Prostate gland (tissue), 2 donors: ENCODE measurements at regions not wholly inside any gene's neighbourhood (a gene's known extent, or its start where the extent isn't known, plus 50 kb on each side); places are given as distances from the start of the nearest gene placed in this dataset.

Experiments used
- DNase-seq: peaks from one replicate; pipeline ENCODE4 v3.0.0-alpha.2; 2019; ENCODE audit warnings: low spot score
- H3K27ac ChIP-seq, 2 donors: fragments of 200-600 bp; sonication (generic); 2 replicates each; pipeline ENCODE4 v1.5.1; 2017 to 2019
- H3K27me3 ChIP-seq: fragments of 200-600 bp; sonication (generic); replicated peaks from 2 replicates; pipeline ENCODE4 v1.5.1; 2019; ENCODE audit not compliant: insufficient read depth
- H3K36me3 ChIP-seq, 2 donors: fragments of 200-600 bp; sonication (generic); 1 replicate in 1 of 2; 2 replicates in 1 of 2; pipeline versions ENCODE4 v1.5.1 to v1.8.1; 2017 to 2019
- H3K4me1 ChIP-seq: fragments of 200-600 bp; sonication (generic); replicated peaks from 2 replicates; pipeline ENCODE4 v1.5.1; 2019
- H3K4me3 ChIP-seq, 2 donors: fragments of 200-600 bp; sonication (generic); 2 replicates each; pipeline ENCODE4 v1.5.1; 2017 to 2019
- H3K9me3 ChIP-seq: fragments of 200-600 bp; sonication (generic); 2 replicates; pipeline ENCODE4 v1.5.1; 2017
- CTCF ChIP-seq, 4 experiments: fragments of 200-600 bp in 2 of 4; fragments of 450-650 bp in 2 of 4; sonication (generic) in 2 of 4; IDR thresholded peaks; 1 replicate in 3 of 4; 2 replicates in 1 of 4; pipeline ENCODE4 v1.5.1; 2016 to 2019; ENCODE audit warnings: antibody characterized with exemption in 4 of 4, mild to moderate bottlenecking in 2 of 4, moderate library complexity in 2 of 4
- POLR2A ChIP-seq: fragments of 450-650 bp; IDR thresholded peaks from one replicate; pipeline ENCODE4 v1.6.1; 2016; ENCODE audit warnings: antibody characterized with exemption, mild to moderate bottlenecking
- POLR2AphosphoS5 ChIP-seq: sonication (generic); formaldehyde crosslinking; IDR thresholded peaks from one replicate; pipeline ENCODE4 v1.6.1; 2017; ENCODE audit warnings: antibody characterized with exemption
- WGBS: methylation state at CpG from one replicate; pipeline ENCODE4 v1.1.5; 2018; 5-methylcytosine and 5-hydroxymethylcytosine counted together
- intact Hi-C: fragments of 100-400 bp; cut with DNase I; formaldehyde crosslinking; loops from one replicate; pipeline ENCODE4 v1.14.2; 2022

- Histone ChIP-seq H3K27me3 (no peaks in the 10 kb centered on the region), H3K4me1 (no peaks in the 10 kb centered on the region), H3K27ac (no peak overlapping the region), H3K4me3 (no peak overlapping the region), H3K36me3 (no peaks in the 10 kb centered on the region), H3K9me3 (no peaks in the 10 kb centered on the region)
- 83% methylated on average over 2 of the region's 2 CpGs for WGBS
- intact Hi-C loops: loop anchor here (5.0 kb wide), 1 partner anchor 370 kb away; no protein-coding TSS in a partner anchor
- no peak for DNase-seq
- TF ChIP-seq POLR2A (no peak), CTCF (IDR thresholded peaks at IDR 0.05) (no peak), POLR2AphosphoS5 (no peak)
Observed at GRCh38 chr3:134302674-134303073, 52.0 kb upstream of the RYK start.

DNA sequence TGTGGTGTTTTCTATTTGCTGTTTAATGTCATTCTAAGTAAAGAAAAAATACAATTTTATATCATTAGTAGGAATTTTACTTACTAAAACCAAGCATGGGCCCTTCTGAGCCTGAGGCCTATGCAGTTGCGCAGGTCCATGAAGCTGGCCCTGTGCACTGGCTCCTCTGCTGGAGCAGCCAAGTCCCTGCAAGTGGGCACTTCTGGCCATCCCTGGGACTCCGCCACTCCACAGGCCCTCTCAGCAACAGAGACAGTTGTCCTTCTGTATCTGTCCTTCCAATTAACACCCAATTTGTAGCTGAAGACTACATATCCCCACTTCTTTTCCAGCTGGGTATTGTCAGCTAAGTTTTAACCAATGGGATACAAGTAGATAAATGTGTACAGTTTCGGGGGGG, 49.9 kb upstream of the RYK start:
- Histone ChIP-seq H3K36me3 (no peaks in the 10 kb centered on the region), H3K27ac (no peak overlapping the region), H3K27me3 (no peaks in the 10 kb centered on the region), H3K4me3 (no peak overlapping the region), H3K9me3 (no peaks in the 10 kb centered on the region), H3K4me1 (no peaks in the 10 kb centered on the region)
- intact Hi-C loops: loop anchor here (5.0 kb wide), 1 partner anchor 368 kb away; no protein-coding TSS in a partner anchor
- WGBS: 96% methylated on average over 3 of the region's 3 CpGs
- no peak for DNase-seq
- TF ChIP-seq CTCF (IDR thresholded peaks at IDR 0.05): no peak
- no peak for TF ChIP-seq POLR2AphosphoS5
- TF ChIP-seq POLR2A: no peak
